Transverse colon (tissue), 4 donors: ENCODE measurements at regions not wholly inside any gene's neighbourhood (a gene's known extent, or its start where the extent isn't known, plus 50 kb on each side); places are given as distances from the start of the nearest gene placed in this dataset.

Source experiments
- DNase-seq: peaks from one replicate; pipeline ENCODE4 v3.0.0-alpha.2; 2019
- H3K27ac ChIP-seq, 4 donors: fragments of 200-600 bp; sonication (generic); 2 replicates each; pipeline ENCODE4 v1.5.1; 2016 to 2018; ENCODE audit warnings: inconsistent platforms in 4 of 4
- H3K27me3 ChIP-seq: fragments of 200-600 bp; sonication (generic); 2 replicates; pipeline ENCODE4 v1.5.1; 2017; ENCODE audit warnings: inconsistent platforms
- H3K36me3 ChIP-seq, 4 donors: fragments of 200-600 bp; sonication (generic); 2 replicates each; pipeline ENCODE4 v1.5.1; 2017 to 2019; ENCODE audit warnings: inconsistent platforms in 4 of 4
- H3K4me1 ChIP-seq, 4 donors: fragments of 200-600 bp; sonication (generic); 2 replicates each; pipeline ENCODE4 v1.5.1; 2017 to 2020; ENCODE audit warnings: inconsistent platforms in 4 of 4
- H3K4me3 ChIP-seq, 4 donors: fragments of 200-600 bp; sonication (generic); 1 replicate in 1 of 4; 2 replicates in 3 of 4; pipeline versions ENCODE4 v1.5.1 to v1.6.1; 2017 to 2019; ENCODE audit warnings: inconsistent platforms in 4 of 4
- H3K9me3 ChIP-seq, 2 donors: fragments of 200-600 bp; sonication (generic); 2 replicates each; pipeline ENCODE4 v1.5.1; 2017 to 2019; ENCODE audit warnings: inconsistent platforms in 2 of 2
- EP300 ChIP-seq: sonication (generic); formaldehyde crosslinking; IDR thresholded peaks from one replicate; pipeline ENCODE4 v1.6.1; 2017; ENCODE audit warnings: antibody characterized with exemption, low read depth
- POLR2A ChIP-seq: fragments of 450-650 bp; IDR thresholded peaks from one replicate; pipeline ENCODE4 v1.6.1; 2016; ENCODE audit warnings: antibody characterized with exemption, mild to moderate bottlenecking, moderate library complexity
- POLR2AphosphoS5 ChIP-seq, 3 donors: sonication (generic); formaldehyde crosslinking; IDR thresholded peaks; one replicate each; pipeline ENCODE4 v1.6.1; 2016; ENCODE audit warnings: antibody characterized with exemption in 3 of 3
- WGBS, 2 donors: methylation state at CpG; one replicate each; pipeline ENCODE4 v1.1.5; 2018; ENCODE audit warnings: low coverage in 1 of 2; 5-methylcytosine and 5-hydroxymethylcytosine counted together
- in situ Hi-C, 4 donors: fragments of 200-750 bp; cut with MboI; loops; one replicate each; pipeline versions ENCODE4 v1.15.0 to v1.15.1; 2017; ENCODE audit warnings: low sequenced_read_pairs in 3 of 4, low pct_ligation_motif_present in 1 of 4, low pct_unique_long_range_greater_than_20kb in 1 of 4
- intact Hi-C: fragments of 100-400 bp; cut with DNase I; formaldehyde crosslinking; loops from one replicate; pipeline ENCODE4 v1.15.1; 2023; ENCODE audit warnings: low total_unique reads
- TF ChIP-seq, protein P1 (sequence below), 5 experiments: fragments of 200-600 bp in 3 of 5; fragments of 450-650 bp in 2 of 5; sonication (generic) in 3 of 5; IDR thresholded peaks; 1 replicate in 2 of 5; 2 replicates in 3 of 5; pipeline ENCODE4 v1.5.1; 2016 to 2017; ENCODE audit warnings: antibody characterized with exemption in 5 of 5, inconsistent platforms in 3 of 5, mild to moderate bottlenecking in 2 of 5, moderate library complexity in 1 of 5

DNA sequence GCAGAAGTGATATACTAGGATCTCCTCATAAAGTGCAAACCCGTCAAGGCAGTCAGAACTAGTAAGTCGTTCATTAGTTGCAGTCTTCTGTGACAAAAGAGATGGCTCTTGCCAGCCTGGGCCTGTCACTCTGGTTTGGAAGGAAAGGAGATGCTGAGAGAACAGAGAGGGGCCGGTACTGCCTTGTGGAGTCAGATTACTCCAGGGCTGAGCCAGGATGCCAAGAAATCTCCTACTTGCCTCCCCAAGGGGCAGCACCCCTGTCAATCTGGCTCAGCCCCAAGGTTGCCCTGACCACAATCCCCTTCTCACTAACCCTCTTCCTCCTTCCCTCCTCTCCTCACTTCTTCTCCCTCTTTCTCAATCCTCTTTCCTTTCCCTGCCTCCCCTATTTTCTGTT, 62.9 kb upstream of the ASPRV1 start:
- 81 to 88% methylated on average over 2 to 3 of the region's 3 CpGs for WGBS, 2 donors
- Histone ChIP-seq H3K9me3 (no peaks in the 10 kb centered on the region), H3K36me3 (no peaks in the 10 kb centered on the region), H3K27me3 (no peaks in the 10 kb centered on the region), H3K4me1 (peaks cover 0 to 3% (median 0%) of the 10 kb centered on the region in 4 donors), H3K27ac (no peak overlapping the region), H3K4me3 (no peak overlapping the region)
- no peak for DNase-seq
- TF ChIP-seq, protein P1, sequence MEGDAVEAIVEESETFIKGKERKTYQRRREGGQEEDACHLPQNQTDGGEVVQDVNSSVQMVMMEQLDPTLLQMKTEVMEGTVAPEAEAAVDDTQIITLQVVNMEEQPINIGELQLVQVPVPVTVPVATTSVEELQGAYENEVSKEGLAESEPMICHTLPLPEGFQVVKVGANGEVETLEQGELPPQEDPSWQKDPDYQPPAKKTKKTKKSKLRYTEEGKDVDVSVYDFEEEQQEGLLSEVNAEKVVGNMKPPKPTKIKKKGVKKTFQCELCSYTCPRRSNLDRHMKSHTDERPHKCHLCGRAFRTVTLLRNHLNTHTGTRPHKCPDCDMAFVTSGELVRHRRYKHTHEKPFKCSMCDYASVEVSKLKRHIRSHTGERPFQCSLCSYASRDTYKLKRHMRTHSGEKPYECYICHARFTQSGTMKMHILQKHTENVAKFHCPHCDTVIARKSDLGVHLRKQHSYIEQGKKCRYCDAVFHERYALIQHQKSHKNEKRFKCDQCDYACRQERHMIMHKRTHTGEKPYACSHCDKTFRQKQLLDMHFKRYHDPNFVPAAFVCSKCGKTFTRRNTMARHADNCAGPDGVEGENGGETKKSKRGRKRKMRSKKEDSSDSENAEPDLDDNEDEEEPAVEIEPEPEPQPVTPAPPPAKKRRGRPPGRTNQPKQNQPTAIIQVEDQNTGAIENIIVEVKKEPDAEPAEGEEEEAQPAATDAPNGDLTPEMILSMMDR (IDR thresholded peaks at IDR 0.05): no peak
- no peak for TF ChIP-seq POLR2A
- no peak for TF ChIP-seq POLR2AphosphoS5 (IDR thresholded peaks at IDR 0.05)
- no peak for TF ChIP-seq EP300
- intact Hi-C loops (no loop called here), in situ Hi-C loops (no loop called here)

DNA sequence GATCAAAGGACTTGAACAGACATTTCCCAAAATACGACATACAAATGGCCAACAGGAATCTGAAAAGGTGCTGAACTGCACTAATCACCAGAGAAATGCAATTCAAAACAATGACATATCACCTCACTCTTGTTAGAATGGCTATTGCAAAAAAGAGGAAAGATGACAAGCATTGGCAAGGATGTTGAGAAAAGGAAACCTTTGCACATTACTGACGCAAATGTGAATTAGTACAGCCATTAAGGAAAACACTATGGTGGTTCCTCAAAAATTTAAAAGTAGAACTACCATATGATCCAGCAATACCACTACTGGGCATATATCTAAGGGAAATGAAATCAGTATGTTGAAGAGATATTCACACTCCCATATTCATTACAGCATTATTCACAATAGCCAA, 57.7 kb upstream of the ASPRV1 start:
- H3K36me3 ChIP-seq: no peaks in the 10 kb centered on the region
- intact Hi-C loops (no loop called here), in situ Hi-C loops (no loop called here)
- H3K27ac ChIP-seq: no peak overlapping the region
- H3K9me3 ChIP-seq: no peaks in the 10 kb centered on the region
- 68 to 70% methylated on average over 2 of the region's 2 CpGs for WGBS, 2 donors
- no peak overlapping the region for H3K4me3 ChIP-seq
- no peaks in the 10 kb centered on the region for H3K27me3 ChIP-seq
- TF ChIP-seq POLR2AphosphoS5 (IDR thresholded peaks at IDR 0.05): no peak
- TF ChIP-seq POLR2A: no peak
- TF ChIP-seq EP300: no peak
- TF ChIP-seq, protein P1 (IDR thresholded peaks at IDR 0.05): no peak
- no peak for DNase-seq
- H3K4me1 ChIP-seq: no peaks in the 10 kb centered on the region

DNA sequence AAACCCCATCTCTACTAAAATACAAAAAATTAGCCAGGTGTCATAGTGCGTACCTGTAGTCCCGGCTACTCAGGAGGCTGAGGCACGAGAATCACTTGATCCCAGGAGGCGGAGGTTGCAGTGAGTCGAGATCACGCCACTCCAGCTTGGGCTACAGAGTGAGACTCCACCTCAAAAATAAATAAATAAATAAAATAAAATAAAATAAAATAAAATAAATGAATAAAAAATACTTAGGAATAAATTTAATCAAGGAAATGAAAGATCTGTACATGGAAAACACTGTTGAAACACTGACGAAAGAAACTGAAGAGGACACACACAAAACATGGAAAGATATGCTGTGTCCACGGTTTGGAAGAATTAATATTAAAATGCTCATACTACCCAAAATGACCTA, 56.5 kb upstream of the ASPRV1 start:
- in situ Hi-C loops: no loop called here
- intact Hi-C loops: no loop called here
- no peaks in the 10 kb centered on the region for H3K9me3 ChIP-seq
- TF ChIP-seq, protein P1 (IDR thresholded peaks at IDR 0.05): no peak
- TF ChIP-seq POLR2AphosphoS5 (IDR thresholded peaks at IDR 0.05): no peak
- no peak for TF ChIP-seq POLR2A
- no peak for TF ChIP-seq EP300
- H3K4me3 ChIP-seq: no peak overlapping the region
- no peak overlapping the region for H3K27ac ChIP-seq
- no peaks in the 10 kb centered on the region for H3K36me3 ChIP-seq
- DNase-seq: no peak
- no peaks in the 10 kb centered on the region for H3K27me3 ChIP-seq
- 91 to 98% methylated on average over 8 of the region's 8 CpGs for WGBS, 2 donors
- H3K4me1 ChIP-seq: no peaks in the 10 kb centered on the region

DNA sequence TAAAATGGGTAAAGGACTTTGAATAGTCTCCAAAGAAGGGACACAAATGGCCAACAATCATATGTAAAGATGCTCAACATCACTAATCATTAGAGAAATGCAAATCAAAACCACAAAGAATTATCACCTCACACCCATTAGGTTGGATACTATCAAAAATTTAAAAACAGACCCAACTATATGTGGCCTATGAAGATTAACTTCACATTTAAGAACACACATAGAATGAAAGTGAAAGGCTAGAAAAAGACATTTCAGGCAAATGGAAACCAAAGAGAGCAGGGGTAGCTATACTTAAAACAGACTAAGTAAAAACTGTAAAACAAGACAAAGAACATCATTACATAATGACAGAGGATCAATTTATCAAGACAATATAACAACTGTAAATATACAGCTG, 53.5 kb upstream of the ASPRV1 start:
- Histone ChIP-seq H3K4me1 (peaks cover 4 to 15% (median 7%) of the 10 kb centered on the region in 4 donors), H3K9me3 (no peaks in the 10 kb centered on the region), H3K27ac (no peak overlapping the region), H3K27me3 (no peaks in the 10 kb centered on the region), H3K4me3 (no peak overlapping the region), H3K36me3 (no peaks in the 10 kb centered on the region)
- DNase-seq: no peak
- TF ChIP-seq POLR2AphosphoS5 (IDR thresholded peaks at IDR 0.05) (no peak), EP300 (no peak), POLR2A (no peak)
- TF ChIP-seq, protein P1 (IDR thresholded peaks at IDR 0.05): no peak
- in situ Hi-C loops (no loop called here), intact Hi-C loops (no loop called here)
